Esophagus muscularis mucosa (tissue), 4 donors: ENCODE measurements at regions not wholly inside any gene's neighbourhood (a gene's known extent, or its start where the extent isn't known, plus 50 kb on each side); places are given as distances from the start of the nearest gene placed in this dataset.

ENCODE experiments used
- EP300 ChIP-seq: sonication (generic); formaldehyde crosslinking; IDR thresholded peaks from one replicate; pipeline ENCODE4 v1.6.1; 2017; ENCODE audit warnings: antibody characterized with exemption
- POLR2A ChIP-seq: fragments of 450-650 bp; IDR thresholded peaks from one replicate; pipeline ENCODE4 v1.6.1; 2017; ENCODE audit warnings: antibody characterized with exemption, moderate library complexity, mild to moderate bottlenecking, low read depth
- TF ChIP-seq, protein P1 (sequence below), 3 experiments: fragments of 200-600 bp in 2 of 3; fragments of 450-650 bp in 1 of 3; sonication (generic) in 2 of 3; IDR thresholded peaks; one replicate each; pipeline ENCODE4 v1.5.1; 2017 to 2019; ENCODE audit warnings: antibody characterized with exemption in 3 of 3, mild to moderate bottlenecking in 2 of 3, moderate library complexity in 1 of 3

DNA sequence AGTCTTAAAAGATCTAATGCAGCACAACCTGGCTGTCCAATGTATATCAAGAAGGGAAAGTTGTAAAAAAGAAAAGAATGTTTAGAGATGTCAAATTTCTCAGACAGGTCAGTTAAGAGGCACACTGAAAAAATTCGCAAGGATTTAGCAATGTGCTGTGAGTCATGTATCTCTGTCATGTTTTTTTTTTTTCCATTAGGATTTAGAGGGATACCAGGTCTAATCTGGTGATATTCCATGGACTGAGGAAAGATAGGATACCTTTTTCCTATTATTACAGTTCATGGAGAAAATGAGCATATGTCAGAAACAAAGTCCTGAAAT is 815.4 kb upstream of the PCDH10 start:
- TF ChIP-seq, protein P1, sequence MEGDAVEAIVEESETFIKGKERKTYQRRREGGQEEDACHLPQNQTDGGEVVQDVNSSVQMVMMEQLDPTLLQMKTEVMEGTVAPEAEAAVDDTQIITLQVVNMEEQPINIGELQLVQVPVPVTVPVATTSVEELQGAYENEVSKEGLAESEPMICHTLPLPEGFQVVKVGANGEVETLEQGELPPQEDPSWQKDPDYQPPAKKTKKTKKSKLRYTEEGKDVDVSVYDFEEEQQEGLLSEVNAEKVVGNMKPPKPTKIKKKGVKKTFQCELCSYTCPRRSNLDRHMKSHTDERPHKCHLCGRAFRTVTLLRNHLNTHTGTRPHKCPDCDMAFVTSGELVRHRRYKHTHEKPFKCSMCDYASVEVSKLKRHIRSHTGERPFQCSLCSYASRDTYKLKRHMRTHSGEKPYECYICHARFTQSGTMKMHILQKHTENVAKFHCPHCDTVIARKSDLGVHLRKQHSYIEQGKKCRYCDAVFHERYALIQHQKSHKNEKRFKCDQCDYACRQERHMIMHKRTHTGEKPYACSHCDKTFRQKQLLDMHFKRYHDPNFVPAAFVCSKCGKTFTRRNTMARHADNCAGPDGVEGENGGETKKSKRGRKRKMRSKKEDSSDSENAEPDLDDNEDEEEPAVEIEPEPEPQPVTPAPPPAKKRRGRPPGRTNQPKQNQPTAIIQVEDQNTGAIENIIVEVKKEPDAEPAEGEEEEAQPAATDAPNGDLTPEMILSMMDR (IDR thresholded peaks at IDR 0.05), result no peak
- TF ChIP-seq POLR2A, result no peak
- no peak for TF ChIP-seq EP300
